Right hindlimb (tissue), 1 donor: ENCODE measurements at regions not wholly inside any gene's neighbourhood (a gene's known extent, or its start where the extent isn't known, plus 50 kb on each side); places are given as distances from the start of the nearest gene placed in this dataset.
"Not testable (repeated sequence)": the region's sequence is repeated elsewhere in the genome, so short reads cannot be mapped to it uniquely, and the experiment has no call there.

ENCODE experiments used
- DNase-seq: peaks from one replicate; pipeline ENCODE4 v3.0.0-alpha.2; 2018

- DNase-seq, result no peak
Observed at GRCh38 chr2:194602750-194603149, 1054.3 kb upstream of the SLC39A10 start.

- DNase-seq, result no peak
Observed at GRCh38 chr2:194591192-194591591, 1065.8 kb upstream of the SLC39A10 start.

DNA sequence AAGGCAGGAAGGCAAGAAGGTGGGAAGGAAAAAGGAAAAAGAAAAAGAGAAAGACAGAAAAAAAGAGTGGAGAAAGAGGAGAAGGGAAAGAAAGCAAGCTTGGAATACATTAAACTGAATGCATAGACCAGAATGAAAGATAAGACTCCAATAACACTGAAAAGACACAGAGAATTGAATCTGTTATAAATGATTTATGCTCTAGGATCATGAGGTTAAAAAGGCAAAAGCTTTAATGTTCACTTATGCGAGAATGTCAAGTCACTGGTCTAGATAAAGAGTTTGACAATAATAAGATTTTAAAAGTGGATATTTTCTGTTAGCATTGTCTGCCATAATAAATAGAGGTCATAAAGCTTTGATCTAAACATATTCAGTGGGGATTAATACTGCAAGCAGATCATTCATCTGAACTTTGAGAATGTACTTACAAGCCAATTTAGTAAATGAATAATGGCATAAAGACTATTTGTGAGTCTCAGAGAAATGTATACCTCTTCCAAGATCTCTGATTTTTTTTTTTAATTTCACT lies 1069.2 kb upstream of the SLC39A10 start:
- DNase-seq, result no peak

GRCh38 chr2:194567661-194568017 lies 1089.4 kb upstream of the SLC39A10 start:
- no peak for DNase-seq

GRCh38 chr2:194566907-194567660 lies 1089.9 kb upstream of the SLC39A10 start:
- DNase-seq, result no peak

DNA sequence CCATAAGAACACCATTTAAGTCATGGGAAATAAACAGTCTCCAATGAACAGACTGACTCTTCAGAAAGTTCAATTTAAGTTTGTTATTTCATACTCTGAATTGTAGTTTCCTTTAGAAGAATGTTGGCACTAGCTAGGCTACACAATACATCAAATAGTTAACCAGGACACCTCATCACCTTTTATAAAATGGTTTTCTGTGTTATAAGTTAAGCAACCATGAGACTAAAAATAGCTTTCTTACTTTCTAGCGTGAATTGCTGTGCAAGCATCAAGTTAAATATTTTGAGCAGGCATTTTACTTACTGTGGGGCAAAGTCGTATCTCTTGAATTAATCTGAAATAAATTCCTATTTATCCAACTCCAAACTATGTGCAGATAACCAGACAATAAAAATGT lies 1092.6 kb upstream of the SLC39A10 start:
- no peak for DNase-seq

- no peak for DNase-seq
Observed at GRCh38 chr2:194562329-194562728, 1094.7 kb upstream of the SLC39A10 start.

- no peak for DNase-seq
Observed at GRCh38 chr2:194559964-194560363, 1097.1 kb upstream of the SLC39A10 start.

- DNase-seq, result no peak
Observed at GRCh38 chr2:194559523-194559922, 1097.5 kb upstream of the SLC39A10 start.

- no peak for DNase-seq
Observed at GRCh38 chr2:194557993-194558392, 1099.0 kb upstream of the SLC39A10 start.

DNA sequence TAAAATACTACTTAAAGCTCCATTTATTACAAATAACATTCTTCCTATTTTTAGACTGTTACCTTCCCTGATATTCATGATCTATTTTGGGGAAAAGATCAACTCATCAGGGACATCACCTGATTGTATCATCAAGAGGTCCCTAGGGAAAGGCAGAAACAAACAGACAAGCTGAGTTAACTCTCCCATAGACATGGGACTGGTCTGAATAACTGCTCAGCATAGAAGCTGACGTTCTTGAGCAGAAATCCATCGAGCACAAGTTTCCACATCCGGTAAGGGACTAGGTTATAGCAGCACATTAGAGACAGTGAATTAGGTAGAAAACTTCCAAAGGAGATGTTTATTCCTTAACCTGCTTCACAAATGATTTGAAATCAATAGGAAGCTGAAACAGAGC lies 1100.4 kb upstream of the SLC39A10 start:
- DNase-seq, result no peak

GRCh38 chr2:194553980-194554379 lies 1103.0 kb upstream of the SLC39A10 start:
- no peak for DNase-seq

- no peak for DNase-seq
Observed at GRCh38 chr2:194550702-194551101, 1106.3 kb upstream of the SLC39A10 start.

- no peak for DNase-seq
Observed at GRCh38 chr2:194549387-194549786, 1107.6 kb upstream of the SLC39A10 start.

DNA sequence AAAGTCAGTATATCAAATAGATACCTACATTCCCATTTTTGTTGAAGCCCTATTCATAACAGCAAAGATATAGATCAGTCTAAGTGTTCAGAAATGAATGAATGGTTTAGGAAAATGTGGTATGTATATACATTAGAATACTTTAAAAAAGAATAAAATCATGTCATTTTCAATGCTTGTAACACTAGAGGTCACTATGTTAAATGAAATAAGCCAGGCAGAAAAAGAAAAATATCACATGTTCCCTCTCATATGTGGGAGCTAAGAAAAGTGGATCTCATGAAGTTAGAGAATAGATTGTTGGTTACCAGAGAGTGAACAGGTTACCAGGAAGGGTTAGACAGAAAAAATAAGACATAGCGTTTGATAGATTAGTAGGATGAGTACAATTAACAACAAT lies 1111.0 kb upstream of the SLC39A10 start:
- no peak for DNase-seq

DNA sequence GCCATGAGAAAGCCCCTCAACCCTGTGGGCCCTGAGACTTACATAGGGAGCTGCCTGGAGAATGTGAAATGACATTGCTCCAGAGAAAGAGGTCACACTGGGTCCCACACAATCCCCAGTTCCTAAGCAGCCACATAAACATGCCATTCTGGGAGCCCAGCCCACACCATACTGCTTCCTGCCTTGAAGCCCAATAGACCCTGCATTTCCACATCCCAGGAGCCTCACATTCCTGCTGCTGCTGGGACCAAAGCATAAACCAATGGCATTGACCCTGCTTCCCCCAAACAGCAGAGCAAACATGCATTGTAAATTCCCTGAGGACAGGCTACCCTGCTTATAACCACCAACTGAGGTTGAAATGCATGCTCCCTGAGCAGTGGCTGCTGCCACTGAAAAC lies 1117.6 kb upstream of the SLC39A10 start:
- no peak for DNase-seq

DNA sequence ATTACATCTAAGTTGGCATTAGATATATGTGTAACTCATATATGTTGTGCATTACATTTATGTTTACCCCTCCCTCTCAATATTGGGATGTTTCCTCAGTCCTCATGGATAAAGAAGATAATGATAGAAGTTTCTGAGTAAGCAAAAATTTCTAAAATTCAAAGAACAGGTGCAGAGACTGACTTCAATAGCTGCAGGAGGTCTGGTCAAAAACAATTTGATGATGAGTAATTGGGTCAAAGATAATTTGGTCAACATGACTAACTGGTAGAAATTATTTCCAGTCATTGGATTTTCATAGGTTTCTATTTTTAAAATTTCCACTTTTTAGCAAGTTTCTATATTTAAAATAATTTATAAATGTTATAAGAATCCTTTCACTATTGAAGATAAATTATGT lies 1130.9 kb upstream of the SLC39A10 start:
- no peak for DNase-seq

- no peak for DNase-seq
Observed at GRCh38 chr2:194514281-194514680, 1142.7 kb upstream of the SLC39A10 start.

- DNase-seq, result not testable (repeated sequence)
Observed at GRCh38 chr2:194511070-194511469, 1146.0 kb upstream of the SLC39A10 start.

- not testable (repeated sequence) for DNase-seq
Observed at GRCh38 chr2:194504876-194505275, 1152.2 kb upstream of the SLC39A10 start.

DNA sequence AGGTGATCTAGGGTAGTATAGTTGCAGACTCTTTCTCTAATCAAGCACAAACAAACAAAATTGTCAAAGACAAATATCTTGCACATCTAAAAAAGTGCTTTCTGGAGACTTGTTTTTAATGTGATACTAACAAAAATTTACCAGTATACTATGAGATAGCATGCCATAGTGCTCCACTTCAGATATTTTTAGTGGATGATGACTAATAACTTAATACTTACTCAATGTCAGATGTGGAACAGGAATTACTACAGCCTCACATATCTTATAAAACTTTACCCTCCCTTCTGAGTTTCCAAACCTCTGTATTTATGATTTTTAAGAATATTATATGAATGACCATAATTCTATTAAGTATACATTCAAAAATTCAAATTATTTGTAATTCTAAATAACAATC lies 1162.0 kb upstream of the SLC39A10 start:
- no peak for DNase-seq

- no peak for DNase-seq
Observed at GRCh38 chr2:194494401-194494800, 1162.6 kb upstream of the SLC39A10 start.

GRCh38 chr2:194491409-194492115 lies 1165.5 kb upstream of the SLC39A10 start:
- no peak for DNase-seq

DNA sequence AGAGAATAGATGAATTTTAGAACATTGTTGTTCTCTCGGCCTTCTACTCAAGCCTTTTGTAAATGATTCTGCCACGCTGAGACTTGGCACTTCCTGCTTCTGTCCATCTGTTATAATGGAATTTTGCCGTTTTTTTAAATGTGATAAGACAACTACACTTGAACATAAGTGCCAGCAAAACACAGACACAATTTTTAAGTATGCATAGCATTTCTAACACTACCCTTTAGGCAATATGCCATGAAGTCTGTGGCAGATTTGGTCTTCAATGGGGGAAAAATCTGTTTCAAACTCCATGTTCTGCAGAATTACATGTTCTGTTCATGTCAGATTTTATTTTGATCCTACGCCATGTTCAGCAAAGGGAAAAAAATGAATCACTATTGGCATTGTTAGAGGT lies 1170.7 kb upstream of the SLC39A10 start:
- DNase-seq, result no peak
